Liver (tissue), 7 donors: ENCODE measurements at regions not wholly inside any gene's neighbourhood (a gene's known extent, or its start where the extent isn't known, plus 50 kb on each side); places are given as distances from the start of the nearest gene placed in this dataset.

ENCODE experiments used
- DNase-seq: peaks from one replicate; pipeline ENCODE4 v3.0.0-alpha.2; 2017; ENCODE audit warnings: low spot score
- H3K27ac ChIP-seq, 2 donors: one replicate each; pipeline ENCODE4 v1.7.0; 2013; ENCODE audit warnings: inconsistent platforms in 2 of 2, low read length in 2 of 2, control low read depth in 1 of 2, low read depth in 1 of 2, mild to moderate bottlenecking in 1 of 2
- H3K27me3 ChIP-seq, 4 donors: one replicate each; pipeline versions ENCODE4 v1.6.1 to v1.7.0; 2013; ENCODE audit warnings: low read length in 3 of 4, inconsistent platforms in 1 of 4, mild to moderate bottlenecking in 1 of 4, moderate library complexity in 1 of 4; ENCODE audit not compliant: control insufficient read depth in 4 of 4, insufficient read depth in 4 of 4
- H3K36me3 ChIP-seq, 4 donors: one replicate each; pipeline versions ENCODE4 v1.6.1 to v1.7.0; 2013; ENCODE audit warnings: low read length in 3 of 4, mild to moderate bottlenecking in 3 of 4, low read depth in 1 of 4, moderate library complexity in 1 of 4; ENCODE audit not compliant: control insufficient read depth in 4 of 4, insufficient read depth in 3 of 4
- H3K4me1 ChIP-seq, 4 donors: one replicate each; pipeline versions ENCODE4 v1.6.1 to v1.7.0; 2013; ENCODE audit warnings: low read length in 3 of 4, mild to moderate bottlenecking in 3 of 4, moderate library complexity in 1 of 4; ENCODE audit not compliant: control insufficient read depth in 4 of 4, insufficient read depth in 4 of 4
- H3K4me3 ChIP-seq, 3 donors: one replicate each; pipeline versions ENCODE4 v1.6.1 to v1.7.0; 2013; ENCODE audit warnings: low read length in 3 of 3, control low read depth in 1 of 3, low read depth in 1 of 3, mild to moderate bottlenecking in 1 of 3
- H3K9ac ChIP-seq, 2 donors: one replicate each; pipeline ENCODE4 v1.7.0; 2013; ENCODE audit warnings: low read length in 2 of 2, mild to moderate bottlenecking in 2 of 2, moderate library complexity in 2 of 2, control low read depth in 1 of 2, low read depth in 1 of 2
- H3K9me3 ChIP-seq, 4 donors: one replicate each; pipeline versions ENCODE4 v1.6.1 to v1.7.0; 2013; ENCODE audit warnings: low read length in 3 of 4; ENCODE audit not compliant: control insufficient read depth in 4 of 4
- FOXA1 ChIP-seq: IDR thresholded peaks from 2 replicates; pipeline ENCODE4 v1.6.1; 2016; ENCODE audit warnings: antibody characterized with exemption
- FOXA2 ChIP-seq: IDR thresholded peaks from 2 replicates; pipeline ENCODE4 v1.6.1; 2016; ENCODE audit warnings: antibody characterized with exemption
- HNF4A ChIP-seq, 2 donors: conservative IDR thresholded peaks; 2 replicates each; pipeline ENCODE4 v1.6.1; 2016; ENCODE audit warnings: antibody characterized with exemption in 2 of 2, mild to moderate bottlenecking in 2 of 2
- JUND ChIP-seq, 2 donors: IDR thresholded peaks; 2 replicates each; pipeline ENCODE4 v1.6.1; 2016; ENCODE audit warnings: antibody characterized with exemption in 2 of 2
- NR2F2 ChIP-seq: IDR thresholded peaks from 2 replicates; pipeline ENCODE4 v1.6.1; 2016; ENCODE audit warnings: antibody characterized with exemption
- RAD21 ChIP-seq, 2 donors: IDR thresholded peaks; 2 replicates each; pipeline ENCODE4 v1.6.1; 2016; ENCODE audit warnings: antibody characterized with exemption in 2 of 2, mild to moderate bottlenecking in 2 of 2
- RXRA ChIP-seq, 2 donors: IDR thresholded peaks; 2 replicates each; pipeline ENCODE4 v1.6.1; 2017 to 2018; ENCODE audit warnings: antibody characterized with exemption in 2 of 2, mild to moderate bottlenecking in 1 of 2
- SP1 ChIP-seq: IDR thresholded peaks from 2 replicates; pipeline ENCODE4 v1.6.1; 2018; ENCODE audit warnings: antibody characterized with exemption, mild to moderate bottlenecking
- TAF1 ChIP-seq: conservative IDR thresholded peaks from 2 replicates; pipeline ENCODE4 v1.6.1; 2016; ENCODE audit warnings: antibody characterized with exemption, mild to moderate bottlenecking
- WGBS: extraction: QIAGEN DNeasy Blood & Tissue Kit; methylation state at CpG from one replicate; pipeline ENCODE4 v1.1.7; 2013; 5-methylcytosine and 5-hydroxymethylcytosine counted together
- TF ChIP-seq, protein P1 (sequence below): IDR thresholded peaks from 2 replicates; pipeline ENCODE4 v1.6.1; 2016; ENCODE audit warnings: antibody characterized with exemption
- TF ChIP-seq, protein P2 (sequence below): IDR thresholded peaks from 2 replicates; pipeline ENCODE4 v1.6.1; 2016; ENCODE audit warnings: antibody characterized with exemption, mild to moderate bottlenecking
- TF ChIP-seq, protein P3 (sequence below): IDR thresholded peaks from 2 replicates; pipeline ENCODE4 v1.6.1; 2016; ENCODE audit warnings: antibody characterized with exemption
- donor health status: healthy.
- donor health status: healthy.
- donor health status: healthy.
- donor health status: healthy.

GRCh38 chrX:145886469-145886868, 68.8 kb downstream of the SLITRK2 start (continued):
- TF ChIP-seq, protein P1, sequence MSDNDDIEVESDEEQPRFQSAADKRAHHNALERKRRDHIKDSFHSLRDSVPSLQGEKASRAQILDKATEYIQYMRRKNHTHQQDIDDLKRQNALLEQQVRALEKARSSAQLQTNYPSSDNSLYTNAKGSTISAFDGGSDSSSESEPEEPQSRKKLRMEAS = no peak

DNA sequence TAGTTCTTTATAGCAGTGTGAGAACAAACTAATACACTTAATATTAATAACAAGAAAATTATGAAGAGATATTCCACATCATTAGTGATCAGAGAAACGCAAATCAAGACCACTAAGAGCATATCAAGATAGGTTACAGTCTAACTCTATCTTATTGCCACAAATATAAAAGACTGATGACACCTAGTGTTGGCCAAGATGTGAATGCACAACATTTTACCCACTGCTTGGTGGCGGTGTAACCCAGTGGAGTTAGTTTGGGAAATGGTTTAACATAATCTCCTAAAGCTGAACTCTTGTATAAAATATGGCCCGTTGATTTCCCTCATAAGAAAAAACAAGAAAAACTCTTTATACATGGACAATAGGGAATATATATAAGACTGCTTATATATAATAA, 92.4 kb downstream of the SLITRK2 start:
- Histone ChIP-seq H3K27ac (no peak overlapping the region), H3K36me3 (no peaks in the 10 kb centered on the region), H3K9ac (no peak overlapping the region), H3K27me3 (no peaks in the 10 kb centered on the region), H3K4me3 (no peak overlapping the region), H3K4me1 (no peaks in the 10 kb centered on the region), H3K9me3 (no peaks in the 10 kb centered on the region)
- WGBS = 84% methylated on average over 3 of the region's 3 CpGs
- TF ChIP-seq HNF4A (conservative IDR thresholded peaks at IDR 0.05) (no peak), RAD21 (IDR thresholded peaks at IDR 0.05) (peak in 1 of 2 donors; percentile 25), TAF1 (no peak), FOXA1 (no peak), NR2F2 (no peak), RXRA (IDR thresholded peaks at IDR 0.05) (no peak)
- TF ChIP-seq, protein P1 = no peak
- DNase-seq = no peak

- Histone ChIP-seq H3K27ac (no peak overlapping the region), H3K36me3 (no peaks in the 10 kb centered on the region), H3K9ac (no peak overlapping the region), H3K9me3 (no peaks in the 10 kb centered on the region), H3K27me3 (no peaks in the 10 kb centered on the region), H3K4me1 (peaks cover 0 to 5% (median 0%) of the 10 kb centered on the region in 4 donors), H3K4me3 (no peak overlapping the region)
- TF ChIP-seq, protein P2, sequence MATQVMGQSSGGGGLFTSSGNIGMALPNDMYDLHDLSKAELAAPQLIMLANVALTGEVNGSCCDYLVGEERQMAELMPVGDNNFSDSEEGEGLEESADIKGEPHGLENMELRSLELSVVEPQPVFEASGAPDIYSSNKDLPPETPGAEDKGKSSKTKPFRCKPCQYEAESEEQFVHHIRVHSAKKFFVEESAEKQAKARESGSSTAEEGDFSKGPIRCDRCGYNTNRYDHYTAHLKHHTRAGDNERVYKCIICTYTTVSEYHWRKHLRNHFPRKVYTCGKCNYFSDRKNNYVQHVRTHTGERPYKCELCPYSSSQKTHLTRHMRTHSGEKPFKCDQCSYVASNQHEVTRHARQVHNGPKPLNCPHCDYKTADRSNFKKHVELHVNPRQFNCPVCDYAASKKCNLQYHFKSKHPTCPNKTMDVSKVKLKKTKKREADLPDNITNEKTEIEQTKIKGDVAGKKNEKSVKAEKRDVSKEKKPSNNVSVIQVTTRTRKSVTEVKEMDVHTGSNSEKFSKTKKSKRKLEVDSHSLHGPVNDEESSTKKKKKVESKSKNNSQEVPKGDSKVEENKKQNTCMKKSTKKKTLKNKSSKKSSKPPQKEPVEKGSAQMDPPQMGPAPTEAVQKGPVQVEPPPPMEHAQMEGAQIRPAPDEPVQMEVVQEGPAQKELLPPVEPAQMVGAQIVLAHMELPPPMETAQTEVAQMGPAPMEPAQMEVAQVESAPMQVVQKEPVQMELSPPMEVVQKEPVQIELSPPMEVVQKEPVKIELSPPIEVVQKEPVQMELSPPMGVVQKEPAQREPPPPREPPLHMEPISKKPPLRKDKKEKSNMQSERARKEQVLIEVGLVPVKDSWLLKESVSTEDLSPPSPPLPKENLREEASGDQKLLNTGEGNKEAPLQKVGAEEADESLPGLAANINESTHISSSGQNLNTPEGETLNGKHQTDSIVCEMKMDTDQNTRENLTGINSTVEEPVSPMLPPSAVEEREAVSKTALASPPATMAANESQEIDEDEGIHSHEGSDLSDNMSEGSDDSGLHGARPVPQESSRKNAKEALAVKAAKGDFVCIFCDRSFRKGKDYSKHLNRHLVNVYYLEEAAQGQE = peak; percentile 22
- peak; percentile 21 for TF ChIP-seq FOXA1
- TF ChIP-seq SP1 = peak; percentile 53
- TF ChIP-seq FOXA2 = peak; percentile 31
- TF ChIP-seq, protein P1 = no peak
- TF ChIP-seq RXRA (IDR thresholded peaks at IDR 0.05) = peak in 1 of 2 donors; percentile 42
- peak; percentile 47 to 54 for TF ChIP-seq HNF4A (conservative IDR thresholded peaks at IDR 0.05)
- TF ChIP-seq JUND (IDR thresholded peaks at IDR 0.05) = no peak
- no peak for DNase-seq
These were observed 101.8 kb downstream of the SLITRK2 start for GRCh38 chrX:145919400-145919799.

- WGBS = 90% methylated on average over 4 of the region's 4 CpGs
- TF ChIP-seq, protein P1 = no peak
- no peak for TF ChIP-seq FOXA1
- TF ChIP-seq, protein P3, sequence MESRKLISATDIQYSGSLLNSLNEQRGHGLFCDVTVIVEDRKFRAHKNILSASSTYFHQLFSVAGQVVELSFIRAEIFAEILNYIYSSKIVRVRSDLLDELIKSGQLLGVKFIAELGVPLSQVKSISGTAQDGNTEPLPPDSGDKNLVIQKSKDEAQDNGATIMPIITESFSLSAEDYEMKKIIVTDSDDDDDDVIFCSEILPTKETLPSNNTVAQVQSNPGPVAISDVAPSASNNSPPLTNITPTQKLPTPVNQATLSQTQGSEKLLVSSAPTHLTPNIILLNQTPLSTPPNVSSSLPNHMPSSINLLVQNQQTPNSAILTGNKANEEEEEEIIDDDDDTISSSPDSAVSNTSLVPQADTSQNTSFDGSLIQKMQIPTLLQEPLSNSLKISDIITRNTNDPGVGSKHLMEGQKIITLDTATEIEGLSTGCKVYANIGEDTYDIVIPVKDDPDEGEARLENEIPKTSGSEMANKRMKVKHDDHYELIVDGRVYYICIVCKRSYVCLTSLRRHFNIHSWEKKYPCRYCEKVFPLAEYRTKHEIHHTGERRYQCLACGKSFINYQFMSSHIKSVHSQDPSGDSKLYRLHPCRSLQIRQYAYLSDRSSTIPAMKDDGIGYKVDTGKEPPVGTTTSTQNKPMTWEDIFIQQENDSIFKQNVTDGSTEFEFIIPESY = no peak
- H3K36me3 ChIP-seq = no peaks in the 10 kb centered on the region
- H3K4me3 ChIP-seq = no peak overlapping the region
- no peak overlapping the region for H3K9ac ChIP-seq
- no peak overlapping the region for H3K27ac ChIP-seq
- H3K4me1 ChIP-seq = peaks cover 0 to 5% (median 0%) of the 10 kb centered on the region in 4 donors
- H3K9me3 ChIP-seq = no peaks in the 10 kb centered on the region
- no peaks in the 10 kb centered on the region for H3K27me3 ChIP-seq
- DNase-seq = no peak
These were observed 105.7 kb downstream of the SLITRK2 start for GRCh38 chrX:145923376-145923775.
